ENCODE measurements at regions not wholly inside any gene's neighbourhood (a gene's known extent, or its start where the extent isn't known, plus 50 kb on each side); places are given as distances from the start of the nearest gene placed in this dataset.

DNA sequence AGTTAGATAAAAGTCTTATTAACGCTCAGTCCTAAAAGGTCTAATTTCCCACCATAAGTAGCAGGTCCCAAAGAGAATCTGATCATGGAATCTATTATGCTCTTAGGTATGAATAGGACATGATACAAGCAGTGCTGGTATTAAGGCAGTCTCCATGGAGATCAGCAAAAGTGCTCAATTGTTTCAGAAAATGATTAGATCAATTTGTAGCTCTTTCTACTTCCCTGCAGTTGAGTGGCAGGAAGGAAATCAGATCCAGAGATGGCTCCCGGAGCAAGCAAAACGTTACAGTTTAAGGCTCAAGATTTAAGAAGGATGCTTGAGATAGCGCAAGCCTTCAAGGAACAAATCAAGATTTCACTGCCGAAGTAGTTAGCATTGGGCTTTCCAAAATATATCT is 205.7 kb downstream of the DRD1 start:
- TF ChIP-seq, protein P1, sequence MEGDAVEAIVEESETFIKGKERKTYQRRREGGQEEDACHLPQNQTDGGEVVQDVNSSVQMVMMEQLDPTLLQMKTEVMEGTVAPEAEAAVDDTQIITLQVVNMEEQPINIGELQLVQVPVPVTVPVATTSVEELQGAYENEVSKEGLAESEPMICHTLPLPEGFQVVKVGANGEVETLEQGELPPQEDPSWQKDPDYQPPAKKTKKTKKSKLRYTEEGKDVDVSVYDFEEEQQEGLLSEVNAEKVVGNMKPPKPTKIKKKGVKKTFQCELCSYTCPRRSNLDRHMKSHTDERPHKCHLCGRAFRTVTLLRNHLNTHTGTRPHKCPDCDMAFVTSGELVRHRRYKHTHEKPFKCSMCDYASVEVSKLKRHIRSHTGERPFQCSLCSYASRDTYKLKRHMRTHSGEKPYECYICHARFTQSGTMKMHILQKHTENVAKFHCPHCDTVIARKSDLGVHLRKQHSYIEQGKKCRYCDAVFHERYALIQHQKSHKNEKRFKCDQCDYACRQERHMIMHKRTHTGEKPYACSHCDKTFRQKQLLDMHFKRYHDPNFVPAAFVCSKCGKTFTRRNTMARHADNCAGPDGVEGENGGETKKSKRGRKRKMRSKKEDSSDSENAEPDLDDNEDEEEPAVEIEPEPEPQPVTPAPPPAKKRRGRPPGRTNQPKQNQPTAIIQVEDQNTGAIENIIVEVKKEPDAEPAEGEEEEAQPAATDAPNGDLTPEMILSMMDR (IDR thresholded peaks at IDR 0.05; ENCODE audit: extremely low read depth, insufficient read depth, missing control alignments) = no peak
- no peak for DNase-seq (ENCODE audit: low spot score)
- in situ Hi-C loops (cut with MboI; ENCODE audit: low pct_unique_long_range_greater_than_20kb, low sequenced_read_pairs, unreplicated experiment) = no loop called here

DNA sequence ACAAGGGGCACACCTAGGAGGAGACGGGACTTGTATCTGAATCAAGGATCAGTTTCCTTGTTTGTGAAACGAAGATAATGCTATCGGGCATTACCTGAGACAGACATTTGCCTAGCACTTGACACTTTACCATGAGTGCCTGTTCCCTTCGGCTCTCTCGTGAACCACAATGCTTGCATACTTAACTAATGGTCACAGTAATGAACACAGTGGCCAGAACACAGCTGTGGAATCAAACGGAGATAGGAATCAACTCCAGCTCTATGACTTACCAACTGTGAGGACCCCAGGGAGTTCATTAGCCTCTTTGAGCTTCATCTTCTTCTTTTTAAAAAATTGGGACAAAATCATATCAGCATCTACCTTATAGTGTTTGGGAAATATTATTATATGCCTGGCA is 207.8 kb downstream of the DRD1 start:
- in situ Hi-C loops (cut with MboI; ENCODE audit: low pct_unique_long_range_greater_than_20kb, low sequenced_read_pairs, unreplicated experiment) = no loop called here
- no peak for DNase-seq (ENCODE audit: low spot score)
- TF ChIP-seq, protein P1 (IDR thresholded peaks at IDR 0.05; ENCODE audit: extremely low read depth, insufficient read depth, missing control alignments) = no peak

DNA sequence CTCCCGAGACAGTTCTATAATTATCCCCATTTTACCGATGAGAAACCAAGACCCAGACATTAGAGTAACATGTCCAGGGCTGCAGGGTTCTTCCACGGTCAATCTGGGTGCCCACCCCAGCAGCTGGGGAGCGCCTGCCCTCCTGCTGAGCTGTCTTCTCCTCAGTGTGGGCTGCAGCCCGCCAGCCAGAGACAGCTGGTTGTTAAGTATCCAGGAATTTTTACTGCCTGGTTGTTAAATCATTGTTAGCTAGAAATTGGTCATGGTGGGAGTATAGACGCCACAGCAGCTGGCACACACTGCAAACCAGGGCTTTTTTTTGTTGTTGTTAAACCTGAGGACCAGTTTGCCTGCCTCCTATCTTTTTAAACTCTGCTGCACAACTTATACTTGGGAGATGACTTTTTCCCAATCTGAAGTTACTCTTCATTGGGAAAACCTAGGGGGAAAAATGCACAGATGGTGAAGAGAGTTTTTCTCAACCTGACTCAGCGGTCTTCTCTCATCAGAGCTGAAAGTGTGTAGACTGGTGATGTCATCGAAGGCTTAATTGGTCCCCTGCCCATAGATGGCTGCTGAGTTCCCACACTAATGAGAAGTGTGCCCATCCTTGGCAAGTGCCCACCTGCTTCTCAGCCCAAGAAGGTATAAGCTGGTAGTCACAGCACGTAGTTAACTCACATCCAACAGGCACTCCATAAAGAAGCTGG is 208.6 kb downstream of the DRD1 start:
- DNase-seq (ENCODE audit: low spot score) = no peak
- TF ChIP-seq, protein P1 (IDR thresholded peaks at IDR 0.05; ENCODE audit: extremely low read depth, insufficient read depth, missing control alignments) = no peak
- in situ Hi-C loops (cut with MboI; ENCODE audit: low pct_unique_long_range_greater_than_20kb, low sequenced_read_pairs, unreplicated experiment) = no loop called here

DNA sequence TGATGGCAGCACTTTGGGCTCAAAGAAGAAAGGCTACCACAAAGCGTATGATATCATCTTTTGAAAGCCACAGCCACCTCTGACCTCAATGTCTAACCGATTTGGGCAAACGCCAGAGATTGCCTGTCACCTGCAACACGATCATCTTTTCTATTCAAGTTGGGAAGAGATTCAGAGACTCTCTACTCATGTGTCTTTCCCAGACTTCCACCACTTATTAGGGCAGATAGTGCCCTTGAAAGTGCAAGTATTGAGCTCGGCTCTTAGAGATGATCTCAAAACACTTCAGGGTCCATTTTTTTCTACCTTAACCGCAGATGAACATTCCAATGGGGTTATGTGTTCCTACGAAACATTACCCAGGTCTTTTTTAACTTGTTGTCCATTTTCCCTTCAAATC is 213.7 kb downstream of the DRD1 start:
- no peak for DNase-seq (ENCODE audit: low spot score)
- TF ChIP-seq, protein P1 (IDR thresholded peaks at IDR 0.05; ENCODE audit: extremely low read depth, insufficient read depth, missing control alignments) = no peak
- in situ Hi-C loops (cut with MboI; ENCODE audit: low pct_unique_long_range_greater_than_20kb, low sequenced_read_pairs, unreplicated experiment) = no loop called here

DNA sequence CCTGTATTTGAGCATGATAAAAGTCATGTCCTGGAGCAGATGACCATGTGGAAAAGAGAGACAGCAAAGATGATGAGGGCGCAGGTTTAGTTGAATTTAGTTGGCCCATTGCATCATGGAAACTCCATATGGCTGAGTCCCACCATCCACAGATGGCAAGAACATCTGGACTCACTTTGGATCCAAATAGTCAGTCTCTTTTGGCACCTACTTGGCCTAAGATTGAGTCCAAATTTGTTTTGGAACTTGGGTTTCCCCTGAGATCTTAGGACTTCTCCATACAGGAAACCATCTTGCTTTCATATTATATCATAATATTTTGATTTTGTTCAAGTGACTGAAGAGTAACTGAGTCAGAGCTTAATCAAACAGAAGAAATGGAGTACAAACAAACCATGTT is 217.5 kb downstream of the DRD1 start:
- TF ChIP-seq, protein P1 (IDR thresholded peaks at IDR 0.05; ENCODE audit: extremely low read depth, insufficient read depth, missing control alignments) = no peak
- in situ Hi-C loops (cut with MboI; ENCODE audit: low pct_unique_long_range_greater_than_20kb, low sequenced_read_pairs, unreplicated experiment) = no loop called here
- no peak for DNase-seq (ENCODE audit: low spot score)

DNA sequence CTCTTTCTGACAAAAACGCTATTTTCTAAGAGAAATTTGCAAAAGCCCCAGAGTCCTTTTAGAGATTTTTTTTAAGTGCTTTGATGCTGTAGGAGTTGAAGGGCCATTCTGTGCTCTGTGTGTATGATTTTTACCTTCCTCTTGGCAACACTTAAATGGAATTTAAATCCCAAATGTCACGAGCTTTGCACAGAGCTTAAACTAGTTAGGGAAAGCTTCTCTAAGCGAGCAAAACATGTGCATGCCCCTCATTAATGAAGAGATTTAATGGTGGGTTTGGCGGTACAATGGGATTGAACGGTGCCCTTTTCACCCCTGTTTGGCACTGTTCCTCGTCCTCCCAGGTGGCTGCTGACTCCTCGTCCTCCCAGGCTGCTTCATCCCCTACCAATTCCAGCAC is 220.7 kb downstream of the DRD1 start:
- in situ Hi-C loops (cut with MboI; ENCODE audit: low pct_unique_long_range_greater_than_20kb, low sequenced_read_pairs, unreplicated experiment) = no loop called here
- no peak for DNase-seq (ENCODE audit: low spot score)
- TF ChIP-seq, protein P1 (IDR thresholded peaks at IDR 0.05; ENCODE audit: extremely low read depth, insufficient read depth, missing control alignments) = no peak
